Eye (tissue), 1 donor: ENCODE measurements at regions not wholly inside any gene's neighbourhood (a gene's known extent, or its start where the extent isn't known, plus 50 kb on each side); places are given as distances from the start of the nearest gene placed in this dataset.
"Not testable (repeated sequence)": the region's sequence is repeated elsewhere in the genome, so short reads cannot be mapped to it uniquely, and the experiment has no call there.

ENCODE experiments used
- DNase-seq: peaks from one replicate; pipeline ENCODE4 v3.0.0-alpha.2; 2015

DNA sequence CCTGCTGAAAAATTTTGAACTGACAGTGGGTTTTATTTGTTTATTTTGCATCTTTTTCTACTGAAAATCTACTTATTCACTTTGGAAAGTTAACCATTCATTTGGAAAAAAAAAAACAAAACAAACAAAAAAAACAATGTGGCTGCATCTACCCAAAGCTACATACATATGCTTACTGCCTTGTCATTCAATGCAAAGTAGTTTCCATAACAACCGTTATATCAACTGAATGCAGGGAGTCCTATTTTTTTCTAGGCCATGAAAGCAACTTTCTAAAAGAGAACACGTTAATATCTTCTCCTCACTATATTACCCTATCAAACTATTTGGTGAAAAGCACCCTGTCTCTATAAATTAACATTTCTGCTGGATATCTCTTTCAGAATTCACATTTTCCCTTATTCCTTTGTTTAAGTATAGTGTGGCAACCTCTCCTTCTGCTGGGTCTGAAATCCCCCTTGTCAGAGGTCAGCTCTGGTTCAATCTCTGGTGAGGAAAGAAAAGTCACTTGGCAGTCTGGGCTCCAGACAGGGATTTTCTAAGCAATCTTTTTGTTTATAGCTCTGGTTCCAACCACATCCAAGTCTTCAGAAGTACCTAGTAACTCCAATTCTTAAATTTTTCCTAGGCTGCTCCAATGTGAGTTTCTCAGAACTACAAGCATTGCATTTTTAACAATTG, 528.4 kb upstream of the TOM1L1 start:
- DNase-seq: peak; percentile 69

DNA sequence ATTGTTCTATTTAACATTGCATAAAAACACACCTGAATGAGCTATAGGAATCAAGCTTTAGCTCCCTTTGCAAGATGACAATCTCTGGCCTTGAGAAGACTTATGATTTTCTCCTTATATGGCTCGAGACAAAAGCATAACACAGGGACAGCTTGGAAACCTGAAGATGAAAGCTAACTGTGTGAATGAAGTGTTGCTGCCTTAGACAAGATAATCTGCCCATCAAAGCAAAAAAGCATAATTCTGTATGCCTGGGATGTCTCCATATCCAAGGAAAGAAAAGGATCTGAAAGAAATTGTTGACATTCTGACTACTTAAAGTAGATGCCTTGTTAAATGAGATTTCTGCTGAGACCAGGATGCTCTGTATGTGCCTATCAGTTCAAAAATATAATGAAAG, 526.7 kb upstream of the TOM1L1 start:
- no peak for DNase-seq

DNA sequence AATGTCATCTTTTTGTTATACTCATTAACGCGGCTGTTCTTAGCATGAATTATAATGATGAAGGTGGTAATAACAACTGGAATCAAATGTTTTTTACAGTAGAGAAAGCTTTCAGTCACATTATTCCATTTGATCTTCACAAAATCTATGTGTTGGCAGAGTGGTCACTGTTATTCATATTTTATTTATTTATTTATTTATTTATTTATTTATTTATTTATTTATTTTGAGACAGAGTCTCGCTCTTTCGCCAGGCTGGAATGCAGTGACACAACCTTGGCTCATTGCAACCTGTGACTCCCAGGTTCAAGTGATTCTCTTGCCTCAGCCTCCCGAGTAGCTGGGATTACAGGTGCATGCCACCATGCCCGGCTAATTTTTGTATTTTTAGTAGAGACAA, 524.2 kb upstream of the TOM1L1 start:
- DNase-seq: not testable (repeated sequence)

DNA sequence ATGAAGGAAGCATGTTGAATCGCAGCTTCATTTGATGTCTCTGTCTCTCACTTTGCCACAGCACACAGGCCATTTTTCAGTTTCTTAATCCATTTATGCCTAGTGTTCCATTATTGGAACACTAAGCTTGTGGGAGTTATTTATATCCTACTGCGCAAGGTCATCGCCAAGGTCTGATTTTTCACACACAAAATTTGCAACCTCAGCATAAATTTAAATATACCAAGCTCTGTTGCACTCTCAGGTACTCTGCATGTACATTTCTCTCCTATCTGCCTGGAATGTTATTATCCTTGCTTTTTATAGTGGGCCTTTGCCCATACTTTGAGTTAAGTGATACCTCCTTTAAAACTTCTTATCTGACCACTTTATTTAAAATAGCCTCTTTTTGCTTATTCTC, 519.2 kb upstream of the TOM1L1 start:
- DNase-seq: no peak

DNA sequence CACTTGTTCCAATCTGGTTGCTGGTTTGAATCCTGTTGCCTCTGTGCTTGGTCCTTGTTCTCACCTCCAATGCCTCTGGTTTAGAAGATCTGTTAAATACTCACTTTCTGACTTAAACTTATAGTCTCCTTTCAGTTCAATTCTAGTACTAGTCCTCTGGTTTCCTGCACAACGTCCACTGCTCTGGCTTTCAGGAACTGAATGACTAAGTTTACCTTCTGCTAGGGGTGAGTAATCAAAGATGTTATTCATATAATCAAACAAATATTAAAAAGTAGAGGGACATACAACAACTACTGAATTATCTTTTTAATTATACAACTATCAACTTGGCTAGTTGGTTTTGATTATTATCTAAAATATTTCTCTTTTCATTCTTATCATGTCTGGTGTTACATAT, 496.4 kb upstream of the TOM1L1 start:
- DNase-seq: no peak

DNA sequence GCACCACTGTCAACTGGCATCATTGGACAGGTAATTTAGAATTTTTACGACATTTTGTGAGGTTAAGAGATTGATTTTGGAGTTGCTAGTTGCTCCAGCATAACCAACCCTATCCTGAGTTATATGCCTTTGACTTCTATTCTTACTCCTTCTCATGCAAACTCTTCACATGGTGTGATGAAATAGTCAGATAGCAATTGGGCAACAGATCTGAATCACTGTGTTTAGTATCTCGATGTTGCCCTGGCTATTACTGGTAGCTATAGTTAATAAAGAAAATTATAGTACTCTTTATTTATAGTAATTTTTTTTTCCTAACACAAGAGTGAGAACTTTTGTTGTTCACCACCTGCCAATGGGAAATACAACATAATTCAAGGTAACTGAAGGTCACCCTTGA, 494.8 kb upstream of the TOM1L1 start:
- no peak for DNase-seq

DNA sequence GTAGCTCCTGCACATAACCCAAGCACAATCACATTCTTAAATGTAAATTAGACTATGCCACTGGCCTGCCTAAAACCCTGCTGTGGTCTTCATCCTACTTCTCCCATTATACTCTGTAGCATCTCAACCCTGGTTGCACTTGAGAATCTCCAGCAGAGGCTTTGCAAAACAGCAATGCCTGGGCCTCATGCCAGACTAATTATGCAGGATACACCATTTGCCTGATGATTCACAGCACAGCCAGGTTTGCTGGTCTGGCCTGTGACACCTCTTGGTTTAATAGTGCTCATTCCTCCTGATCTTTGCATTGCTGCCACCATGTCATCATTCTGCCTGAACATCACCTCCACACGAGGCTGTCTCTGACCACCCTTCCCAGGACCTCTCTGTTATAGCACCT, 491.9 kb upstream of the TOM1L1 start:
- no peak for DNase-seq

DNA sequence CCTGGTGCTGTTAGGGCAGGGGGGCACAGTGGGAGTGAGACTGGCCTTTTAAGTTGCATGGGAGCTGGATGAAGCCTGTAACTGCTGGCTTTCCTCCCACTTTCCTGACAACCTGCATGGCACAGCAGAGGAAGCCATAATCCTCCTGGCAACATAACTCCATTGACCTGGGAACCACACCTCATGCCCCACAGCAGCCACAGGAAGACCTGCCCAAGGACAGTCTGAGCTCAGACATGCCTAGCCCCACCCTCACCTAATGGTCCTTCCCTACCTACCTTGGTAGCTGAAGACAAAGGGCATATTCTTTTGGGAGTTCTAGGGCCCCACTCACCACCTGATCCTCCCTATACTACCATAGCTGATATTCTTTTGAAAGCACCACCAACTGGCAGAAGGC, 482.2 kb upstream of the TOM1L1 start:
- DNase-seq: no peak

DNA sequence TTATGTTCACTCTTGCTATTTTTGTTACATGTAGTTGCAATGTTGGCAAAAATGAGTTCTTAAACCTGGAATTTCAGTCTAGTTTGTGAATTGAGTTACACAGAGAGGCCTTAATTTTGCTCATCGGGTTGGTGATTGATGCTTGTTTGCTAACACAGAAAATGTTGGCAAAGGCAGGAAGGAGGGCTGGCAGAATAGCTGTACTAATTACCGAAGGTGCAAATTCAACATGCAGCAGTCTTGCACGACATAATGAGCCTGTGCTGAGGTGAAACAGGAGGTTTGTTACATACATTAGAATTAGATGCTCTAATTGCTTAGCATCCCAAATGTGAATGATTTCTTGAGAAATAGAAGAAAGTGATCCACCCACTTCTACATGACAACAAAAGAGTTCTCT, 475.0 kb upstream of the TOM1L1 start:
- DNase-seq: no peak

DNA sequence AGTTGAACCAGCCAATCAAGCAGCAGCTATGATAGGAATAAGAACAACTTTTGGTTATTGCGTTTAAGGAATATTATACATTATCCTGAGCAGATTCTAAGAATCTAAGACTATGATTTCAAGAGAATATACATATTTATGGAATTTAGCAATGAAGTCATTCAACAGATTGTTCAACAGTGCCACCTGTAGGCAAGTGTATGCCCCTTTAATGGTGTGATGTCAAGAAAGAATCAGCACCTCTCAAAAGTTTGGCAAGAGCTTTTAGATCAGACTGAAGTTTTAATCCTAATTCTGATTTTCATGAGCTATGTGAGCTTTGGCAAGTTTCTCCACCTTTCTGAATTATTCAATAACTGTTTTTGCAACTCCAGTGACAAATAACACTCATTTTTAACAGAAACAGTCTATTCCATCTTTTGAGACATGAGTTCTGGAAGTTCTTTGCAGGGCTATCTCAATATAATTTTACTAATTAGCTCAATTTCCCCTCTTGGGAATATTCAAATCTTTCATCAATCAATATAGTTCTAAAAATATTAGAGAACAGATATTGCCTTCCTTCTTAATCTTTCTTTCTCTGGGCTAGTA, 474.3 kb upstream of the TOM1L1 start:
- DNase-seq: peak; percentile 53

DNA sequence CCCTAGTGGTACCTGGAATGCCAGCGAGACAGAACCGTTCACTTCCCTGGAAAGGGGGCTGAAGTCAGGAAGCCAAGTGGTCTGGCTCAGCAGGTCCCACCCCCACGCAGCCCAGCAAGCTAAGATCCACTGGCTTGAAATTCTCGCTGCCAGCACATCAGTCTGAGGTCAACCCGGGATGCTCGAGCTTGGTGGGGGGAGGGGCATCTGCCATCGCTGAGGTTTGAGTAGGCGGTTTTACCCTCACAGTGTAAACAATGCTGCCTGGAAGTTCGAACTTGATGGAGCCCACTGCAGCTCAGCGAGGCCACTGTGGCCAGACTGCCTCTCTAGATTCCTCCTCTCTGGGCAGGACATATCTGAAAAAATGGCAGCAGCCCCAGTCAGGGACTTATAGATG, 464.7 kb upstream of the TOM1L1 start:
- DNase-seq: no peak

DNA sequence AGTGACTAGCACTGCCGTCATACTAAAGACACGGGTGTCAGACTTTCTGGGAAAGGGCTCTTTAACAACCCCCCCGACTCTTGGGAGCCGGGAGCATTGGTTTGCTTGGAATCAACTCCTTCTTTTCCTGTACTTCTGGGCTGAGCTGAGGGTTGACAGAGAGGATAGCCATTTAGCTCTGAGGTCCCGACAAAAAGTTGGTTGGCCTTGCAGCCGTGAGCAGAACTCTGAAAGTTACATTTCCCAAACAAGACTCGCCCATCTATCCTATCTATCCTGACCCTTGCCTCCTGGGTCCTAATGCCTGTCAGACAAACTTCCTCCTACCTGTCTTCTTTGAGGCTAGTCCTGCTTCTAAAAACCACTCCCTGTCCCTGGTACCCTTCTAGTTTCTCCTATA, 460.8 kb upstream of the TOM1L1 start:
- DNase-seq: no peak

DNA sequence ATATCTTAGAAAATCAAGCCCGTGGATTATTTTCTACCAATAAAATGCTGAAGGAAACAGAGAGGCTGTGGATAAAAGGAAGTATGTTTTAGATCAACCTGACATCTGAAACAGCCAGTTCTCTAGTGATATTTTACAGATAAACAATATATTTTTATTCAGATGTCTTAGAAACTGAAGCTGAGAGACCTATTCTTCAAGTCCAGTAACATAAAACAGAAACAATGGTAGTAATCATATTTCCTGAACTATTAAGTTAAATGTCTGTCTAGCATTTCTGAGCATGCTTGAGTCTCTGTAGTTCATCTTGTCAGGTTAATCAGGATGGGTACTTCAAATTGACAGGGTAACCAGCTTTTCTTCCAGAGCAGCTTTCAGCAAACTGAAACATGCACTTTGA, 449.6 kb upstream of the TOM1L1 start:
- no peak for DNase-seq

DNA sequence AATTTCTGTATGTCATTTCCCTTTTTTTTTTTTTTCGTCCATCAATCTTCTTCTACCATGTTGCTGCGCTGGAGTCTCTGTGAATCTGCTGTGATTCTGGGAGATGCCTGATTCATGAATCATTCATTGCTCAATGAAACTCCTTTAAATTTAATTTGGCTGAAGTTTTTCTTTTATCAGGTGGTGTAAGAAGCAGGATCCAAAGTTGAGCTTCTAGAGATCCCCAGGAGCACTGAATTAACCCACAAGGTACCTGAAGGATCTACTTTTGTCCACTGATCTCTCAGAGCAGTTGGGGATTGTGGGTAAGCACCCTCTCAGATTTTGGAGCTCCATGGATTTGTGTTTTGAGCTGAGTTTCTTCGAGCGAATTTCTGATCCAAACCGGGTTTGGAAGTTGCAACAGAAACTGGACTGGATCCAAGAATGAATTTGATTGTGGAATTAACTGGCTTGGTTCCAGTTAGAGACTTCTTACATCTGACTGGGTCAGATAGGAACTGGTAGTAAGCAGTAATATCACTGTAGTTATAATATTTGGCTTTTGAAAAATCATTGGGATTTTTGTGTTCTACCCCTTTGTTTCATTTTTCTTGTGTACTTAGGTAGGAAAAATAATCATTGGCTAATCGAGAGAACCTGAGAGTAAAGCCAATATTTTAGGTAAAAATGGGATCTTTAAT, 447.8 kb upstream of the TOM1L1 start:
- no peak for DNase-seq

DNA sequence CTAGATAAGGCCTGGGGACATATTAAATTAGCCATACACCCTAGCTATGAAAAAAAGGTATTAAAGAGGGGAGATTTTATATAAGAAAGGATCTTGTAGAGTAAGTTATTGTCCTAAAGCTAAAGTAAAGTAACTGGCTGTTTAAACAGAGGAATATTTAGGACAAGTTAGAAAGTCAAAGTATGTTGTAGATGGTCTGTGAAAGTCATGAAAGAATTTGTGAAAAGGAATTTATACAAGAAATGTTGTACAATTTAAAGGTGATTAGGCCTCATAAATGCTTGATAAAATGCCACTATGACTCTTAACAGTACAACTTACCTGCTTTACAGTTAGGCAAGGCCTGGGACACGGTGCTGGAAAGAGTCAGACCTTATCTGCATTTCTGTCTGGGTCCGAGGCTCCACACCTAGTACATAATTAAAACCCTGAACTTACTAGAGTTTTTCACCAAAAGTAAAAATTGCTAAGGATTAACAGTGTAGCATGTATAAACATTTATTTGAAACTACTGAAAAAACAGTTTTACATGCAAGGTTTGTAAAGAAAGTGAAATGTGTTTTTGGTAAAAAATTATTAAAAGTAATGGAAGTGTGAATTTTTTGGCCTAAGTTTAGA, 445.3 kb upstream of the TOM1L1 start:
- DNase-seq: no peak

DNA sequence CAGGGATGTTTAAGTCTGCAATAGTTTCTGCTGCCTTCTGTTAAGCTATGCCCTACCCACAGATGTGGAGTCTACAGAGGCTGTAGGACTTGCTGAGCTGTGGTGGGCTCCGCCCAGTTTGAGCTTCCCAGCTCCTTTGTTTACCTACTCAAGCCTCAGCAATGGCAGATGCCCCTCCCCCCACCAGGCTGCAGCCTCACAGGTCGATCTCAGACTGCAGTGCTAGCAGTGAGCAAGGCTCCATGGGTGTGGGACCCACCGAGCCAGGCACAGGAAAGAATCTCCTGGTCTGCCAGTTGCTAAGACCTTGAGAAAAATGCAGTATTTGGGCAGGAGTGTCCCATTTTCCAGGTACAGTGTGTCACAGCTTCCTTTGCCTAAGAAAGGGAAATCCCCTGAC, 435.2 kb upstream of the TOM1L1 start:
- not testable (repeated sequence) for DNase-seq

DNA sequence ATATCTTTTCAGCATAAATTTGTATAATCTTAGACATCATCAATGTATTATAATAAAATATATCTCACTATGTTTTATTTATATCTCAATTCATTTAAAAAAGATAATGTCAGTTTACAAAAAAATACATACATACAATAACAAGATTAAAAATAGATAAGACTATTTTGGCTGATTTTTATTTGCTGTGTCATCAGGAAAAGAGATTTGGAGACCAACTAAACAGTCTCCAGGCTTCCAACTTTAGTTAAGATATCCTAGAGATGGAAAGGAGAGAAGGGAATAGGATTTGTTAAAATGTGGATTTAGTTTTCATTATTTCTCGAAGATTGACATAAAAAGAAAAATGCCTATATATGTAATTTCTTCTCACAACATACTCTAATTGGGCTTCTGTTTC, 433.8 kb upstream of the TOM1L1 start:
- no peak for DNase-seq

DNA sequence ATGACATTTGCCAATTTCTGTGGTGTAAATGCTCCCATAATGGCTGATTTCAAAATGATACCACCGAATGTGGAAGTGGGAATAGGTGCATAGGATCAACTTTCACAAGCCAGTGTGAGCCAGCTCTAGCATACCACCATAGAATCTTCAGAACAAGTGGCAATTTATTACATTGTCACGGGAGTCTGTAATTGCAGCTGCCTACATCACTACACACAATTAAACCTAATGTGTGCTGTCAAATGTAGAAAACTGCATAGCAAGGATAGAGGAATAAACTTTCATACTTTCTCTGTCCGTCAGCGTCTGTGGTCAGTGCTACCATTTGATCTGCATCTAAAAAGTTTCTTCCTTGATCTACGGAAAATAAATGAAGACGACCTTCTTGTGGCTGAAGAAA, 417.8 kb upstream of the TOM1L1 start:
- DNase-seq: no peak

DNA sequence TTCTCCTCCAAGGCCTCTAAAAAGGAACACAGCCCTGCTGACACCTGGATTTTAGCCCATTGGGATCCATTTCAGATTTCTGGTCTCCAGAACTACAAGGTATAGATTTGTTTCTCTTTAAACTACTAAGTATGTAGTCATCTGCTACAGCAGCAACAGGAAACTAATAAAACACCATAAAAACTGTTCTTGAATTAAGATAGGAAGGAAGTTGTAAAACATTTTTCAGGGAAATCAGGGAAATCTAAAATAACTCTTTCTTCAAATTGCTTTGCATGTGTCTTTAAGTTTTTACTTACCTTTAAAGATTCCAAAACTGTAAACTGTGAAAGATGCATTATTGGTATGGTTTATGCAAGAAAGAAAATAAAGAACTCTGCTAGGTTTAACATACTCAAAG, 407.0 kb upstream of the TOM1L1 start:
- DNase-seq: no peak

DNA sequence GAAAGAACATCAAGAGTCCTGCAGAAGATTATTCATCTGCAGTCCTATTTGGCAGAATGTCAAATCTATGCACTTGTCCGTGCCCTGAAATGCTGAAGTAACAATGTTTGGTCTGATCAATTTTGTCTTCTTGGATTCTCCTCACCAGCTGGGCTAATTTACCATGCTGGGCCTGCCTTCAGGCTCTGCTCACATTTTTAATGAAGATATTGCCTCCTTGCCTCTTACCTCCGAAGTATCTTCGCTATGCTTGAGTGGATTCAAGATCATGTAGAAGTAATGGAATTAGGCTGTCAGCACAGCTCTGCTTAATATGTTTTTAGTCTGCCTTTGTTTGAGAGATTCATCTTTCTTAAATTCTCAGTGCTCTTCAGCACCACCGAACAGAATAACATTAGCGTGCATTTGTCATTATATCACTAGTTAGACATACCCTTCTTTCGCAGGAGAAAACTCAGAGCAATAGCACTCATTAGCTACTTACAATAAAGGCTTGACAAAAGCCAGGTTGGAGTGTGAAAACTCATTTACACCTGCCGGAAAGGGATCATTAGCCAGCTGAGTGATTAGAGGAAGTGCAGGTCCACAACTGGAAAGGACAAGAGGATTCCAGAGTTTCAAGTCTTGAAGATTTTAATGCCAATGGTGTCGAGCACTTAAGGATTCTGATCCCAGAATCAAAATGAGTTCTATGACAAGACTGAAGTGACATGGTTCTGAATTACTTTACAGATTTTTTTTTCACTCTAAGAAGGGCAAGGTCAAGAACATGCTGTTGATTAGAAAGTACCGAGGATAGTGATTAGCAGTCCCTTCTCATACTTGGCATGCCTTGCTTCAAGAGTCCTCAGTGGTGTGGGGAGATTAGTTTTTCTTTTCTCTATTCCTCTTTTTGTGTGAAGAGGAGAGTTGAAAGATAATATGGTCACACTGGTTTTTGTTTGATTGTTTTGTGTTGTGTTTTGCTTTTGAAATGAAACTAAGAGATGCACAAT, 405.6 kb upstream of the TOM1L1 start:
- peak; percentile 69 for DNase-seq

DNA sequence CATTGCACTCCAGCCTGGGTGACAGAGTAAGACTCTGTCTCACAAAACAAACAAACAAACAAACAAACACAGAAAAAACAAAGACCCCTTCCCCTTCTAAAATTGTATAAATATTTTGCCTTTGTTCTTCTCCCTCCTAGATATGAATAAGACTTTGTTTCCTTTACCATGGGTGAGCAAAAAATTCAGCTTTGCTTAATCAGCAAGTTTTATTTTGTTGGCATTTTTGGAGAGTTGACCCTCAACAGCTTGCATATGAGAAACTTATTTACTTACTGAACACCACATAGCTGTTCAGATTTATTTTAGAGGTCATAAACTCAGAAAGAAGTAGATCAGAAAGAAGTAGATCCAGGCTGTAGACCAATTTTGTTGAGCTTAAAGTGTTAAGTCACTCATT, 395.2 kb upstream of the TOM1L1 start:
- DNase-seq: no peak

DNA sequence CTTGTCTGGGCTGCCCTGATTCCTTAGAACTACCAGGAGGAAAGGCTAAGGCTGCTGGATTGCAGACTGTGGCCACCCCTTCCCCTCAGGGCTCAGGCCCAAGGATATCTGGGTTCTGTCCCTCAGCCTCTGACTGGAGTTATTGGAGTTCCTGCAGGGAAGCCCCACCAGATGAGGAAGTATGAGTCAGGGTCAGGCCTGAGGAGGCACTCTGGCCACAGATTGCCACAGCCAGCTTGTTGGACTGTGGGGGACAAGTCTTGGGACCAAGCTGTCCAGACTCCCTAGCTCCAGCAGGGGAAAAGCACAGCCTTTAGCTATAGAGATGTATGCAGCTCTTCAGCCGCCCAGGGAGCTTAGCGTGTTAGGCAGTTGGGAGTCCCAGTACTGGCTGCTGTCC, 381.9 kb upstream of the TOM1L1 start:
- no peak for DNase-seq

DNA sequence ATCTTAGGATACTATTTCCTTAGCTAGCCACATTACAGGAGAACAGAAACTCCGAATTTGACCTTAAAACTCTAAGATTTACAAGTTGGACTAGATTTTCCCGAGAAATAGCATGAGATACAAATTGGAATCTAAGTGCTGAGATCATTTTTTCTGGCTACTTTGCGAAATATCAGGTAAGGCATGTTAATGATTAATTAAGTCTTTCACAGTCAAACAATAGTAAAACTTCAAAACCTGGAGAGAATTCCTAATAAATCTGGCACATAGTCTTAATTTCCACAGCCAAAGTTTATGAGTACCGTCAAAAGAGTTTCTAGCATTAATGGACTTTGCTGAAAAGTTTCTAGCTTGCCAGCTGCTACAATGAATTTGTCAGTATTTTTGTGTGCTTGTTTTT, 379.5 kb upstream of the TOM1L1 start:
- no peak for DNase-seq
